Mesendoderm (in vitro differentiated cells): ENCODE measurements at regions not wholly inside any gene's neighbourhood (a gene's known extent, or its start where the extent isn't known, plus 50 kb on each side); places are given as distances from the start of the nearest gene placed in this dataset.
A peak's percentile ranks its signal among the peaks of the same experiment; 100 is the strongest.

Experiments
- DNase-seq: peaks from one replicate; pipeline ENCODE4 v3.0.0; 2013
- H2AK5ac ChIP-seq: 2 replicates; pipeline ENCODE4 v1.6.1; 2013; ENCODE audit warnings: low read length, inconsistent platforms
- H2BK120ac ChIP-seq: 2 replicates; pipeline ENCODE4 v1.6.1; 2013; ENCODE audit warnings: low read depth, mild to moderate bottlenecking, low read length, moderate library complexity, mixed read lengths
- H2BK15ac ChIP-seq: replicated peaks from 2 replicates; pipeline ENCODE4 v1.6.1; 2013; ENCODE audit warnings: low read depth, mild to moderate bottlenecking, moderate library complexity
- H2BK5ac ChIP-seq: 2 replicates; pipeline ENCODE4 v1.6.1; 2013; ENCODE audit warnings: low read length, inconsistent platforms
- H3K18ac ChIP-seq: 2 replicates; pipeline ENCODE4 v1.6.1; 2013; ENCODE audit warnings: mild to moderate bottlenecking, low read length, mixed read lengths
- H3K23ac ChIP-seq: one replicate; pipeline ENCODE4 v1.6.1; 2013; ENCODE audit warnings: low read length
- H3K27ac ChIP-seq: 2 replicates; pipeline ENCODE4 v1.5.1; 2013; ENCODE audit warnings: low read depth, mild to moderate bottlenecking, inconsistent platforms, low read length, moderate library complexity
- H3K27me3 ChIP-seq: 2 replicates; pipeline ENCODE4 v1.6.1; 2013; ENCODE audit warnings: low read length, control low read depth, mild to moderate bottlenecking, inconsistent platforms; ENCODE audit not compliant: insufficient read depth, poor library complexity
- H3K36me3 ChIP-seq: 2 replicates; pipeline ENCODE4 v1.6.1; 2013; ENCODE audit warnings: low read length, inconsistent platforms; ENCODE audit not compliant: control insufficient read depth, insufficient read depth
- H3K4ac ChIP-seq: one replicate; pipeline ENCODE4 v1.6.1; 2013; ENCODE audit warnings: low read depth, mild to moderate bottlenecking, low read length, moderate library complexity
- H3K4me1 ChIP-seq: 2 replicates; pipeline ENCODE4 v1.6.1; 2013; ENCODE audit warnings: low read depth, low read length, inconsistent platforms; ENCODE audit not compliant: control insufficient read depth
- H3K4me2 ChIP-seq: 2 replicates; pipeline ENCODE4 v1.6.1; 2013; ENCODE audit warnings: low read length
- H3K4me3 ChIP-seq: 2 replicates; pipeline ENCODE4 v1.5.1; 2013; ENCODE audit warnings: mild to moderate bottlenecking, low read length
- H3K56ac ChIP-seq: one replicate; pipeline ENCODE4 v1.6.1; 2013; ENCODE audit warnings: low read length
- H3K79me1 ChIP-seq: 2 replicates; pipeline ENCODE4 v1.6.1; 2013; ENCODE audit warnings: low read length, inconsistent platforms
- H3K79me2 ChIP-seq: 2 replicates; pipeline ENCODE4 v1.6.1; 2013; ENCODE audit warnings: mild to moderate bottlenecking, low read length; ENCODE audit not compliant: control insufficient read depth, insufficient read depth
- H3K9ac ChIP-seq: 2 replicates; pipeline ENCODE4 v1.6.1; 2013; ENCODE audit warnings: low read length, inconsistent platforms
- H4K5ac ChIP-seq: one replicate; pipeline ENCODE4 v1.6.1; 2013; ENCODE audit warnings: low read length
- H4K8ac ChIP-seq: one replicate; pipeline ENCODE4 v1.6.1; 2013; ENCODE audit warnings: low read depth, mild to moderate bottlenecking, control low read depth, low read length, moderate library complexity
- whole genome bisulfite sequencing: extraction: QIAGEN DNeasy Blood & Tissue Kit; methylation state at CpG from one replicate; pipeline ENCODE4 v1.1.7; 2013; ENCODE audit warnings: low lambda C conversion rate, missing lambda C conversion rate; ENCODE audit not compliant: insufficient coverage; ENCODE audit errors: extremely low coverage; 5-methylcytosine and 5-hydroxymethylcytosine counted together

DNA sequence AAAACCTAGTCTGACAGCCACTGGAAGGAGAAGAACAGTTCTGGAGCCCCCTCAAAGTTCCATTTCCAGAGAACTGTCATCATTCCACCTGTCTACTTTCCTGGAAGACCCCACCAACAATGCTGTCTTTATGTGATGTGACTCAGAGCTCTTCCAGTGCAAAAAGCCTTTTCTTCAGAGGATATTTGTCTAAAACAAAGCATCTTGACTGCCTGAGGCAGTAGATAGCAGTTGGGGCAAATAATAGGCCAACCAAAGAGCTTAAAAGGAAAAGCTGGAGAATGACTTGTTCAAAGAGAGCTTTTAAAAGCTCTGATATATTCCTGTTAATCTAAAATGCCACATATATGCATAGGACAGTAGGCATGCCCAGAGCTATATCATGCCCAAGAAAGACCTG is 62.6 kb downstream of the MIS18A start:
- Histone ChIP-seq H3K4me2 (no peak overlapping the region), H2BK5ac (no peak overlapping the region), H3K4ac (no peak overlapping the region), H3K9ac (no peak overlapping the region), H2BK120ac (no peak overlapping the region), H4K8ac (no peak overlapping the region), H3K23ac (no peak overlapping the region), H3K4me1 (no peaks in the 10 kb centered on the region), H4K5ac (no peak overlapping the region), H2BK15ac (no peak overlapping the region), H2AK5ac (no peak overlapping the region), H3K56ac (no peak overlapping the region), H3K27ac (no peak overlapping the region), H3K79me1 (no peaks in the 10 kb centered on the region), H3K4me3 (no peak overlapping the region), H3K79me2 (no peaks in the 10 kb centered on the region), H3K18ac (no peak overlapping the region), H3K36me3 (no peaks in the 10 kb centered on the region), H3K27me3 (no peaks in the 10 kb centered on the region)
- no peak for DNase-seq

DNA sequence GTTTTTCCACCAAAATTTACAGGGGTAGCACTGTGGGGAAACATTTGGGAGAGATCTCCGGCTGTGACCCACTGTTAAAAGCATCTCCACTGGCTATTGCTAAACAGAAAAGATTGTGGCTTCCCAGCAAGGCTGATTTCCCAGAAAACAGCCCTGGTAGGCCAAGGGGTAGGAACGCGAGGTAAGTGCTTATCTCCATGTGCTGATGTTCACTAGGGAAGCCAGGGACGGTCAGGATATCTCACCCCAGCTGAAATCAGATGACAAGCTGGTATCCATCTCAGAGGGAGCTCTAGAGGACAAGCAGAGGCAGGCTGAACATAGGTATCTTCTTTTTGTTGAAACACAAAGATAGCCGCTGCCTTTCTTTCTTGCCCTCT is 63.6 kb downstream of the MIS18A start:
- no peak overlapping the region for H2BK15ac ChIP-seq
- no peak overlapping the region for H3K4me3 ChIP-seq
- no peak overlapping the region for H3K4me2 ChIP-seq
- H3K79me2 ChIP-seq = no peaks in the 10 kb centered on the region
- DNase-seq = peak; percentile 20
- no peak overlapping the region for H3K23ac ChIP-seq
- H3K27ac ChIP-seq = no peak overlapping the region
- H3K9ac ChIP-seq = no peak overlapping the region
- no peaks in the 10 kb centered on the region for H3K4me1 ChIP-seq
- no peak overlapping the region for H3K56ac ChIP-seq
- no peaks in the 10 kb centered on the region for H3K36me3 ChIP-seq
- no peaks in the 10 kb centered on the region for H3K27me3 ChIP-seq
- no peak overlapping the region for H4K8ac ChIP-seq
- no CpG with 5 or more reads among the region's 5 CpGs for WGBS
- no peaks in the 10 kb centered on the region for H3K79me1 ChIP-seq
- H2BK120ac ChIP-seq = no peak overlapping the region
- no peak overlapping the region for H2BK5ac ChIP-seq
- H2AK5ac ChIP-seq = no peak overlapping the region
- H4K5ac ChIP-seq = no peak overlapping the region
- H3K4ac ChIP-seq = no peak overlapping the region
- H3K18ac ChIP-seq = no peak overlapping the region

DNA sequence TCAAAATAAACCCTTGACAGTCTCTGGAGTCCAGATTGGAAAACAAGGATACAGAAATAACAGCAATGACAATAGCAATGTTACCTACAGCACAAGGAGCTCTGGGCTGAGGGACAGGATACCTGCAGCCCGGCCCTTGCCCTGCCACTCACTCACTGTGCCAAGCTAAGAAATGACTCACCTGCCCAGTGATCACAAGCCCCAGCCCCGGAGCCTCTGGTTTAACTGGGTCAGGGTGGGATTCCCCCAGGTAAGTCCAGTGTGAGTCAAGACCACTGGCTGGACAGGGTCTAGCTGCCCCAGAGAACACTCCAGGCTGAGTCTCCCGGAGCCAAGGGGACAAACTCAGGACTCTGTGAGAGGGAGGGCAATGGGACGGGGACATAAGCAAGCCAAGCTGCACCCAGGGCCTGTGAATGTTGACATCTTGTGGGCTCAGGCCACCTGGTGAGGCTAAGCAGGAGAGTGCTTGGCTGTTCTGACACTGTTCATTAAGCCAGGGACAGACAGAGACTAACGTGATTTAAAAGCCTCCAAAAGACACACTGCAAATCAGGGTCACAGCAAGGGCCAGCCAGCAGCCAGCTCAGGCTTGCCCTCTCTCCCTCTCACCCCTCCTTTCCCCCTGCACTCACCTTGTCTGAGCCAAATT is 64.1 kb downstream of the MIS18A start:
- no peaks in the 10 kb centered on the region for H3K36me3 ChIP-seq
- no peaks in the 10 kb centered on the region for H3K4me1 ChIP-seq
- no peak overlapping the region for H4K5ac ChIP-seq
- H3K23ac ChIP-seq = no peak overlapping the region
- WGBS = no CpG with 5 or more reads among the region's 5 CpGs
- no peak overlapping the region for H2BK120ac ChIP-seq
- H3K56ac ChIP-seq = no peak overlapping the region
- H3K4ac ChIP-seq = no peak overlapping the region
- H2AK5ac ChIP-seq = no peak overlapping the region
- no peaks in the 10 kb centered on the region for H3K27me3 ChIP-seq
- H3K9ac ChIP-seq = no peak overlapping the region
- no peak overlapping the region for H2BK5ac ChIP-seq
- no peak overlapping the region for H4K8ac ChIP-seq
- no peak overlapping the region for H3K4me2 ChIP-seq
- no peak for DNase-seq
- no peaks in the 10 kb centered on the region for H3K79me2 ChIP-seq
- H3K18ac ChIP-seq = no peak overlapping the region
- no peak overlapping the region for H3K4me3 ChIP-seq
- no peak overlapping the region for H3K27ac ChIP-seq
- H3K79me1 ChIP-seq = no peaks in the 10 kb centered on the region
- H2BK15ac ChIP-seq = no peak overlapping the region

DNA sequence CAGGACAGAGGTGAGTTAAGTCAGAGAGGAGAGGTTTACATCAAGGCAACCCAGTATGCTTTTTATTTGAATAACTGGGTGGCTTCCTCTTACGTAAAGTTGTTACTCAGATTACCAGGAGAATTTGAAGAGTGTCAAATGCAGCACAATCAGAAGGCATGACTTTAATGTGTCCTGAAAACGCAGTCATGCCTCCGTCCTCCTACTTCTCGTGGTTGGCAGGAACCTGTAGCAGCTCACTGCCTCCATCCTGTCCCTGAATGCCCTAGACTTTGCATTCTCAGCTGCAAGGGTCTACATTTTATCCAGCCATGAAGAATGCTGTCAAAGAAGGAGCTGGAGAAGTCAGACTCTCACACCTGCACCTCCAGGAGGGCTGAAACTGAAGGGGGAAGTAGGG is 66.7 kb downstream of the MIS18A start:
- no peak overlapping the region for H3K18ac ChIP-seq
- no peak for DNase-seq
- H3K27ac ChIP-seq = no peak overlapping the region
- H3K9ac ChIP-seq = no peak overlapping the region
- no peak overlapping the region for H4K5ac ChIP-seq
- H3K4me1 ChIP-seq = no peaks in the 10 kb centered on the region
- no peaks in the 10 kb centered on the region for H3K36me3 ChIP-seq
- H2BK15ac ChIP-seq = no peak overlapping the region
- no peaks in the 10 kb centered on the region for H3K27me3 ChIP-seq
- H4K8ac ChIP-seq = no peak overlapping the region
- no peak overlapping the region for H2AK5ac ChIP-seq
- no peak overlapping the region for H3K56ac ChIP-seq
- no peak overlapping the region for H3K4me2 ChIP-seq
- H2BK120ac ChIP-seq = no peak overlapping the region
- H3K4ac ChIP-seq = no peak overlapping the region
- no peaks in the 10 kb centered on the region for H3K79me2 ChIP-seq
- no peak overlapping the region for H3K23ac ChIP-seq
- no peak overlapping the region for H3K4me3 ChIP-seq
- no peaks in the 10 kb centered on the region for H3K79me1 ChIP-seq
- no CpG with 5 or more reads among the region's 4 CpGs for WGBS
- no peak overlapping the region for H2BK5ac ChIP-seq

DNA sequence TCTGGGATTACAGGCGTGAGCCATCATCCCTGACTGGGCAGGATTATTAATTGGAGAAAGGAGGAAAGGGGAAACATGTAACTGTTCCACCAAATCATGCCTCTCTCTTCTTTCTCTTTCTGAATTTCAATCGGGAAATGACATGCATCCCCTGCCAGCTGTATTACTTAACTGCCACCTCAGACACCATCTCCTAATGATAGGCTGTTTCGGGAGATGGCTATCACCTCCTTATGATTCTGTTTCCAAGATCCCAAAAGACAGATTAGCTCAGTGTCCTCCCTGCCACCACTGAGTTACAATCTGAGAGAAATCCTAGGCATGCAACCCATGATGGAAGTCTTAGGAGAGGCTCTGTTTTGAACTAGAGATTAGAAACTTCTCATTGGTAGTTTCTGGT is 67.5 kb downstream of the MIS18A start:
- Histone ChIP-seq H3K79me1 (no peaks in the 10 kb centered on the region), H3K18ac (no peak overlapping the region), H3K79me2 (no peaks in the 10 kb centered on the region), H3K27me3 (no peaks in the 10 kb centered on the region), H2AK5ac (no peak overlapping the region), H2BK120ac (no peak overlapping the region), H3K9ac (no peak overlapping the region), H3K36me3 (no peaks in the 10 kb centered on the region), H3K4ac (no peak overlapping the region), H4K8ac (no peak overlapping the region), H3K4me3 (no peak overlapping the region), H2BK5ac (no peak overlapping the region), H3K56ac (no peak overlapping the region), H4K5ac (no peak overlapping the region), H3K27ac (no peak overlapping the region), H3K4me2 (no peak overlapping the region), H3K23ac (no peak overlapping the region), H3K4me1 (no peaks in the 10 kb centered on the region), H2BK15ac (no peak overlapping the region)
- no CpG with 5 or more reads among the region's 3 CpGs for WGBS
- DNase-seq = no peak

DNA sequence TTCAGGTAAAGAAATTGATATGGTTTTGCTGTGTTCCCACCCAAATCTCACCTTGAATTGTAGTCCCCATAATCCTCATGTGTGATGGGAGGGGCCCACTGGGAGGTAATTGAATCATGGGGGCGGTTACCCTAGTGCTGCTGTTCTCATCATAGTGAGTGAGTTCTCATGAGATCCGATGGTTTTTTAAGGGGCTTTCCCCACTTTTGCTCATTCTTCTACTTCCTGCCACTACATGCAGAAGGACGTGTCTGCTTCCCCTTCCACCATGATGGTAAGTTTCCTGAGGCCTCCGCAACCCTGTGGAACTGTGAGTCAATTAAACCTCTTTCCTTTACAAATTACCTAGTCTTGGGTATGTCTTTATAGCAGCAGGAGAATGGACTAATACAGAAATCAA is 69.3 kb downstream of the MIS18A start:
- Histone ChIP-seq H3K4ac (no peak overlapping the region), H3K18ac (no peak overlapping the region), H2BK15ac (no peak overlapping the region), H3K9ac (no peak overlapping the region), H3K23ac (no peak overlapping the region), H3K56ac (no peak overlapping the region), H3K36me3 (no peaks in the 10 kb centered on the region), H2AK5ac (no peak overlapping the region), H2BK5ac (no peak overlapping the region), H3K27me3 (no peaks in the 10 kb centered on the region), H3K27ac (no peak overlapping the region), H3K79me1 (no peaks in the 10 kb centered on the region), H4K5ac (no peak overlapping the region), H2BK120ac (no peak overlapping the region), H3K79me2 (no peaks in the 10 kb centered on the region), H3K4me1 (no peaks in the 10 kb centered on the region), H4K8ac (no peak overlapping the region), H3K4me2 (no peak overlapping the region), H3K4me3 (no peak overlapping the region)
- no peak for DNase-seq
- WGBS = no CpG with 5 or more reads among the region's 4 CpGs
